IMR-90 (cell line): ENCODE measurements at regions not wholly inside any gene's neighbourhood (a gene's known extent, or its start where the extent isn't known, plus 50 kb on each side); places are given as distances from the start of the nearest gene placed in this dataset.

Source experiments
- CEBPB ChIP-seq: IDR thresholded peaks from 2 replicates; pipeline ENCODE4 v1.6.1; 2012; ENCODE audit warnings: low read depth, low read length, improper control_type of control experiment
- CTCF ChIP-seq: conservative IDR thresholded peaks from 2 replicates; pipeline ENCODE4 v1.5.1; 2012; ENCODE audit warnings: mild to moderate bottlenecking, low read depth, low read length, improper control_type of control experiment
- MAZ ChIP-seq: IDR thresholded peaks from 2 replicates; pipeline ENCODE4 v1.6.1; 2012; ENCODE audit warnings: low read depth, mild to moderate bottlenecking, low read length, improper control_type of control experiment, moderate library complexity, borderline replicate concordance
- POLR2A ChIP-seq: IDR thresholded peaks from 2 replicates; pipeline ENCODE4 v1.6.1; 2012; ENCODE audit warnings: mild to moderate bottlenecking, low read depth, low read length
- RAD21 ChIP-seq: IDR thresholded peaks from 2 replicates; pipeline ENCODE4 v1.6.1; 2012; ENCODE audit warnings: low read length, improper control_type of control experiment
- RFX5 ChIP-seq: IDR thresholded peaks from 2 replicates; pipeline ENCODE4 v1.8.0; 2012; ENCODE audit warnings: low read depth, mild to moderate bottlenecking, low read length, moderate library complexity
- SMC3 ChIP-seq: fragments of 150-350 bp; IDR thresholded peaks from 2 replicates; pipeline ENCODE4 v1.6.1; 2016; ENCODE audit warnings: low read depth, mild to moderate bottlenecking, antibody characterized with exemption, low read length, moderate library complexity

GRCh38 chr6:71496722-71497033 is 208.1 kb downstream of the OGFRL1 start:
- TF ChIP-seq RAD21 (no peak), SMC3 (no peak), POLR2A (no peak), CTCF (no peak), CEBPB (no peak), MAZ (no peak), RFX5 (no peak)
